ENCODE measurements at regions not wholly inside any gene's neighbourhood (a gene's known extent, or its start where the extent isn't known, plus 50 kb on each side); places are given as distances from the start of the nearest gene placed in this dataset.

- TF ChIP-seq CTCF (IDR thresholded peaks at IDR 0.05; ENCODE audit: unreplicated experiment): no peak
- ChIA-PET POLR2A (no interaction called here), CTCF (no interaction called here)
- Mint-ChIP-seq H3K9me3 (ENCODE audit: unreplicated experiment) (no peaks in the 10 kb centered on the region), H3K4me3 (ENCODE audit: unreplicated experiment) (no peak overlapping the region), H3K36me3 (ENCODE audit: insufficient read depth, unreplicated experiment) (no peaks in the 10 kb centered on the region), H3K27me3 (ENCODE audit: insufficient read depth, unreplicated experiment) (no peaks in the 10 kb centered on the region), H3K27ac (ENCODE audit: low read depth, unreplicated experiment) (no peak overlapping the region), H3K4me1 (ENCODE audit: insufficient read depth, unreplicated experiment) (peaks cover 6% of the 10 kb centered on the region)
- no peak for DNase-seq (ENCODE audit: unreplicated experiment)
- intact Hi-C loops (cut with micrococcal nuclease): no loop called here
- BruUV-seq (replicated peaks): no TSS peak
These were observed 431.9 kb upstream of the RGS17 start for GRCh38 chr6:153563001-153563400.

DNA sequence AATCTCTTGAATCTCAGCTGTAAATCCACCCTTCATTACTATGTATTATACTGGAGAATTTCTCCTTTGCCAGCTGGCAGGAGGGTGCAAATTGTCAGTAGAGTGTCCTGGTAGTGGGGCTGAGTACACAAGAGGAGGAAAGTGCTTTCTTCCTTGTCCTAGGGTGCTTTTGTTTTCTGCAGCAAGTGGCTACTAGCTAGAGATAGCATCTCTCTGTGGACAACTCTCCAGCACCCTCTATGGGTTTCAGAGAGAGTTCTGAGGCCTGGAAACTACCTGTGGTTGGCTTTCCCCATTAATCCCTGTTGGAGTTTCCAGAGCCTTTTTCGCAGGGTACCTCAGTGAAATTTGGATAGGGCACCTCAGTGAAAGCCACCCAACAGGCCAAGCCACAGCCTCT lies 422.5 kb upstream of the RGS17 start:
- no peaks in the 10 kb centered on the region for H3K4me1 Mint-ChIP-seq (ENCODE audit: insufficient read depth, unreplicated experiment)
- no peaks in the 10 kb centered on the region for H3K9me3 Mint-ChIP-seq (ENCODE audit: unreplicated experiment)
- CTCF ChIA-PET: interaction anchor here (0.6 to 1.8 kb wide), 12 partner anchors 10 to 441 kb away, joined by 3 to 10 read pairs (median 4); no protein-coding TSS in a partner anchor
- H3K27ac Mint-ChIP-seq (ENCODE audit: low read depth, unreplicated experiment): no peak overlapping the region
- POLR2A ChIA-PET: interaction anchor here (0.6 to 1.8 kb wide), 4 partner anchors 13 to 927 kb away, joined by 3 to 4 read pairs (median 4); no protein-coding TSS in a partner anchor
- BruUV-seq (replicated peaks): no TSS peak
- peak; percentile 48 for TF ChIP-seq CTCF (IDR thresholded peaks at IDR 0.05; ENCODE audit: unreplicated experiment)
- H3K4me3 Mint-ChIP-seq (ENCODE audit: unreplicated experiment): no peak overlapping the region
- intact Hi-C loops (cut with micrococcal nuclease): loop anchor here (1.0 to 5.0 kb wide), 2 partner anchors 322 to 394 kb away; no protein-coding TSS in a partner anchor
- peak; percentile 56 for DNase-seq (ENCODE audit: unreplicated experiment)
- no peaks in the 10 kb centered on the region for H3K27me3 Mint-ChIP-seq (ENCODE audit: insufficient read depth, unreplicated experiment)
- H3K36me3 Mint-ChIP-seq (ENCODE audit: insufficient read depth, unreplicated experiment): no peaks in the 10 kb centered on the region

GRCh38 chr6:153539602-153540001 lies 408.5 kb upstream of the RGS17 start:
- H3K9me3 Mint-ChIP-seq (ENCODE audit: unreplicated experiment): peaks cover 19% of the 10 kb centered on the region
- no peaks in the 10 kb centered on the region for H3K27me3 Mint-ChIP-seq (ENCODE audit: insufficient read depth, unreplicated experiment)
- no peak for TF ChIP-seq CTCF (IDR thresholded peaks at IDR 0.05; ENCODE audit: unreplicated experiment)
- no TSS peak for BruUV-seq (replicated peaks)
- ChIA-PET POLR2A (no interaction called here), CTCF (no interaction called here)
- no peak for DNase-seq (ENCODE audit: unreplicated experiment)
- H3K27ac Mint-ChIP-seq (ENCODE audit: low read depth, unreplicated experiment): no peak overlapping the region
- intact Hi-C loops (cut with micrococcal nuclease): no loop called here
- peaks cover 6% of the 10 kb centered on the region for H3K36me3 Mint-ChIP-seq (ENCODE audit: insufficient read depth, unreplicated experiment)
- H3K4me1 Mint-ChIP-seq (ENCODE audit: insufficient read depth, unreplicated experiment): peaks cover 9% of the 10 kb centered on the region
- H3K4me3 Mint-ChIP-seq (ENCODE audit: unreplicated experiment): no peak overlapping the region

DNA sequence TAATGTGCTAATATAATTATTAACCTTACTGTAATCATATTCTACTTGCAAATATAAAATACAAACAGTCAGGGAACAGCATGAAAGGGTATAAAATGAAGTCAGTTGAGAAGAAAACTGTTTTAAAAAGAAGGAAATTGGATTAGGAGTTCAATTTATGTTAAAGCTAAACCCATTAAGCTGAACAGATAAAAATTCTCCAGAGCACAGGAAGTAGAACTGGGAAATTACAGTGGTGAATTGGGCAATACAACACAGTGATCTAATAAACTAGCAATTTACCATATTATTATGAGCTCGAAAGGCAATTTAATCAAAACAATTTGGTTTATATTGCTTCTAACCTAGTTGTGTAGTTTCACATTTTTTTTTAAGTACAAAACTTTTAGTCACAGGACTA lies 407.4 kb upstream of the RGS17 start:
- DNase-seq (ENCODE audit: unreplicated experiment): peak; percentile 16
- no peaks in the 10 kb centered on the region for H3K27me3 Mint-ChIP-seq (ENCODE audit: insufficient read depth, unreplicated experiment)
- peaks cover 9% of the 10 kb centered on the region for H3K4me1 Mint-ChIP-seq (ENCODE audit: insufficient read depth, unreplicated experiment)
- CTCF ChIA-PET: no interaction called here
- POLR2A ChIA-PET: interaction anchor here (0.9 kb wide), 1 partner anchor 99 kb away, joined by 3 read pairs; no protein-coding TSS in a partner anchor
- TF ChIP-seq CTCF (IDR thresholded peaks at IDR 0.05; ENCODE audit: unreplicated experiment): no peak
- no peaks in the 10 kb centered on the region for H3K36me3 Mint-ChIP-seq (ENCODE audit: insufficient read depth, unreplicated experiment)
- peaks cover 8% of the 10 kb centered on the region for H3K9me3 Mint-ChIP-seq (ENCODE audit: unreplicated experiment)
- intact Hi-C loops (cut with micrococcal nuclease): no loop called here
- no TSS peak for BruUV-seq (replicated peaks)
- H3K27ac Mint-ChIP-seq (ENCODE audit: low read depth, unreplicated experiment): no peak overlapping the region
- H3K4me3 Mint-ChIP-seq (ENCODE audit: unreplicated experiment): no peak overlapping the region

All from MCF 10A (cell line).